Uterus (tissue), 2 donors: ENCODE measurements at regions not wholly inside any gene's neighbourhood (a gene's known extent, or its start where the extent isn't known, plus 50 kb on each side); places are given as distances from the start of the nearest gene placed in this dataset.

ENCODE experiments used
- CTCF ChIP-seq, 4 experiments: fragments of 200-600 bp in 2 of 4; fragments of 450-650 bp in 2 of 4; sonication (generic) in 2 of 4; IDR thresholded peaks; one replicate each; pipeline ENCODE4 v1.5.1; 2016 to 2019; ENCODE audit warnings: antibody characterized with exemption in 4 of 4, mild to moderate bottlenecking in 2 of 4, moderate library complexity in 1 of 4
- POLR2A ChIP-seq, 2 donors: fragments of 450-650 bp; IDR thresholded peaks; one replicate each; pipeline ENCODE4 v1.6.1; 2016; ENCODE audit warnings: antibody characterized with exemption in 2 of 2, mild to moderate bottlenecking in 1 of 2, moderate library complexity in 1 of 2

- TF ChIP-seq POLR2A (IDR thresholded peaks at IDR 0.05) (no peak), CTCF (IDR thresholded peaks at IDR 0.05) (no peak)
Measured at GRCh38 chr19:29083863-29084262, 129.1 kb downstream of the UQCRFS1 start.
